ENCODE measurements at regions not wholly inside any gene's neighbourhood (a gene's known extent, or its start where the extent isn't known, plus 50 kb on each side); places are given as distances from the start of the nearest gene placed in this dataset.

DNA sequence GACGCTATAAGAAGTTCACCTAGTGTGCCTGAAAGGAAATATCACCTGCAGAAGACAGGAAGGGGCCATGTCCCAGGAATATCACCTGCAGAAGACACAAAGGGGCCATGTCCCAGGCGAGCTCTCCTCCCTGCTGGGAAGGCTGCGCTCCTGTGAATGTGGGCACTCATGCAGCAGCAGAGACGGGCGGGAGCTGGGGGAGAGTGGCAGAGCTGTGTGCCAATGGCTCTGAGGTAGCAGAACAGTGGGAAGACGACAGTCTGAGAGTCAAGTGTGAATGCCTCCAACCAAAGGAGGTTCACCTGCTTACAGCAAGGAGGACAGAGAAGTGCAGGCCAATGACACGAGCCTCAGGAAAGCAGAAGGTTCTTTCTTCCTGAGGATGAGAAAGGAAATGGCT, 117.9 kb upstream of the SALL3 start:
- DNase-seq (ENCODE audit: low read depth in 2 of 2), result no peak
- H3K27me3 ChIP-seq (ENCODE audit: control insufficient read depth, insufficient read depth, low read length), result no peaks in the 10 kb centered on the region
- H3K9me3 ChIP-seq (ENCODE audit: control insufficient read depth, insufficient read depth, low read depth, low read length), result no peaks in the 10 kb centered on the region

DNA sequence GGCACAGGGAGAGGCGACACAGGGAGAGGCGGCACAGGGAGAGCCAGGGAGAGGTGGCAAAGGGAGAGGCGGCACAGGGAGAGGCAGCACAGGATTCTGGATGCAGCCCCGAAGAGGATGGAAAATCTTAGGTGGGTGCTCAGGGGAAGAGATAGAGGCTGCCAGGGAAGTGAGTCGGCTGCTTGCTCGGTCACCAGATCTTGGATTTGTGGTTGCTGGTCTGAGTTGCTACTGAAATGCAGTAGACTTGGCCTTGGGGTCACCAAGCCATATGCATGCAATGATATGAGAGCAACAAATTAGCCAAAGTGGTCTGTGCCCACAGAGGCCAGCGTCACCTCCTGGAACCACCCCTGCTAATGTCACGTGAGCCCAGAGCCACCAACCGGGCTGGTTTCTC, 117.2 kb upstream of the SALL3 start:
- Histone ChIP-seq H3K9me3 (ENCODE audit: control insufficient read depth, insufficient read depth, low read depth, low read length) (no peaks in the 10 kb centered on the region), H3K4me3 (replicated peaks in 1 of 4; ENCODE audit: control extremely low read depth in 1 of 4, insufficient read depth in 1 of 4, low read depth in 3 of 4, low read length in 4 of 4) (no peak overlapping the region), H3K36me3 (ENCODE audit: control insufficient read depth, insufficient read depth, low read length) (no peaks in the 10 kb centered on the region), H3K27ac (ENCODE audit: insufficient read depth, low read length) (no peak overlapping the region), H3K79me2 (ENCODE audit: control insufficient read depth, insufficient read depth, low read length) (no peaks in the 10 kb centered on the region), H3K9ac (ENCODE audit: insufficient read depth, low read length) (no peak overlapping the region), H3K27me3 (ENCODE audit: control insufficient read depth, insufficient read depth, low read length) (no peaks in the 10 kb centered on the region), H4K20me1 (ENCODE audit: control insufficient read depth, extremely low read depth, insufficient read depth, low read length) (no peaks in the 10 kb centered on the region), H3K4me1 (ENCODE audit: control insufficient read depth, extremely low read depth, insufficient read depth, low read length) (no peaks in the 10 kb centered on the region), H3K4me2 (ENCODE audit: extremely low read depth, insufficient read depth, low read length) (no peak overlapping the region), H2AFZ (ENCODE audit: low read length) (no peak overlapping the region)
- no peak for DNase-seq (ENCODE audit: low read depth in 2 of 2)
- TF ChIP-seq, protein P1, sequence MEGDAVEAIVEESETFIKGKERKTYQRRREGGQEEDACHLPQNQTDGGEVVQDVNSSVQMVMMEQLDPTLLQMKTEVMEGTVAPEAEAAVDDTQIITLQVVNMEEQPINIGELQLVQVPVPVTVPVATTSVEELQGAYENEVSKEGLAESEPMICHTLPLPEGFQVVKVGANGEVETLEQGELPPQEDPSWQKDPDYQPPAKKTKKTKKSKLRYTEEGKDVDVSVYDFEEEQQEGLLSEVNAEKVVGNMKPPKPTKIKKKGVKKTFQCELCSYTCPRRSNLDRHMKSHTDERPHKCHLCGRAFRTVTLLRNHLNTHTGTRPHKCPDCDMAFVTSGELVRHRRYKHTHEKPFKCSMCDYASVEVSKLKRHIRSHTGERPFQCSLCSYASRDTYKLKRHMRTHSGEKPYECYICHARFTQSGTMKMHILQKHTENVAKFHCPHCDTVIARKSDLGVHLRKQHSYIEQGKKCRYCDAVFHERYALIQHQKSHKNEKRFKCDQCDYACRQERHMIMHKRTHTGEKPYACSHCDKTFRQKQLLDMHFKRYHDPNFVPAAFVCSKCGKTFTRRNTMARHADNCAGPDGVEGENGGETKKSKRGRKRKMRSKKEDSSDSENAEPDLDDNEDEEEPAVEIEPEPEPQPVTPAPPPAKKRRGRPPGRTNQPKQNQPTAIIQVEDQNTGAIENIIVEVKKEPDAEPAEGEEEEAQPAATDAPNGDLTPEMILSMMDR (conservative IDR thresholded peaks at IDR 0.05 in 1 of 2, IDR thresholded peaks at IDR 0.05 in 1 of 2; ENCODE audit: low read depth in 1 of 2, low read length in 2 of 2), result no peak
- TF ChIP-seq EZH2 (IDR thresholded peaks at IDR 0.05; ENCODE audit: low read length, missing control alignments), result no peak

More for the DNA sequence above, 117.9 kb upstream of the SALL3 start:
- Histone ChIP-seq H4K20me1 (ENCODE audit: control insufficient read depth, extremely low read depth, insufficient read depth, low read length) (no peaks in the 10 kb centered on the region), H3K27ac (ENCODE audit: insufficient read depth, low read length) (no peak overlapping the region), H3K36me3 (ENCODE audit: control insufficient read depth, insufficient read depth, low read length) (no peaks in the 10 kb centered on the region), H3K4me1 (ENCODE audit: control insufficient read depth, extremely low read depth, insufficient read depth, low read length) (no peaks in the 10 kb centered on the region), H3K79me2 (ENCODE audit: control insufficient read depth, insufficient read depth, low read length) (no peaks in the 10 kb centered on the region), H3K4me3 (replicated peaks in 1 of 4; ENCODE audit: control extremely low read depth in 1 of 4, insufficient read depth in 1 of 4, low read depth in 3 of 4, low read length in 4 of 4) (no peak overlapping the region), H3K9ac (ENCODE audit: insufficient read depth, low read length) (no peak overlapping the region), H2AFZ (ENCODE audit: low read length) (no peak overlapping the region), H3K4me2 (ENCODE audit: extremely low read depth, insufficient read depth, low read length) (no peak overlapping the region)
- TF ChIP-seq, protein P1 (conservative IDR thresholded peaks at IDR 0.05 in 1 of 2, IDR thresholded peaks at IDR 0.05 in 1 of 2; ENCODE audit: low read depth in 1 of 2, low read length in 2 of 2), result no peak
- TF ChIP-seq EZH2 (IDR thresholded peaks at IDR 0.05; ENCODE audit: low read length, missing control alignments), result no peak

DNA sequence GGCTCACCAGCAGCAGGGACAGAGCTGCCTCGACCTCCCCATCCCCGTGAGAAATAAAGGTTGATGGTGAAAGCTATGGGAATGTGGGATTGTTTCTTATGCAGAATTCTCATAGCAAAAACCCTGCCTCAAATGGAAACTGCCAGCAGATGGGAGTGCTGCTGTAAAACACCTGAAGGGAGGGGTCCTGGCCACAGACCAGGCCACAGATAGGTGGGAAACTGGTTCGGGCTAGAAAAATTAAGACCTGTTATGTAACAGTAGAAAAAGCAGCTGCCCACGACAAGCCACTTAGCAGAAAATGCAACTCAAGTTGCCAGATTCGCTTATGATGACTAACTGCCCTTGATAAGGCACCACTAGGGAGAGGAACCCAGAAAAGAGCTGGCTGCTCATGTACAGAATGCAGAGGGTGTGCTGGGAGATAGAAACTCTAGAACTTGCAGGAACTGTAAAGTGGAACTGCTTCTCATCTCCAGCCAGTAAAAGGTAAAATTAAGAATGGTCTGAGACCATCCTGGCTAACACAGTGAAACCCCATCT, 114.5 kb upstream of the SALL3 start:
- DNase-seq (ENCODE audit: low read depth in 2 of 2), result no peak
- Histone ChIP-seq H3K27ac (ENCODE audit: insufficient read depth, low read length) (no peak overlapping the region), H3K27me3 (ENCODE audit: control insufficient read depth, insufficient read depth, low read length) (no peaks in the 10 kb centered on the region), H3K4me1 (ENCODE audit: control insufficient read depth, extremely low read depth, insufficient read depth, low read length) (no peaks in the 10 kb centered on the region), H3K36me3 (ENCODE audit: control insufficient read depth, insufficient read depth, low read length) (no peaks in the 10 kb centered on the region), H3K9me3 (ENCODE audit: control insufficient read depth, insufficient read depth, low read depth, low read length) (no peaks in the 10 kb centered on the region), H3K9ac (ENCODE audit: insufficient read depth, low read length) (no peak overlapping the region), H2AFZ (ENCODE audit: low read length) (no peak overlapping the region), H3K4me3 (replicated peaks in 1 of 4; ENCODE audit: control extremely low read depth in 1 of 4, insufficient read depth in 1 of 4, low read depth in 3 of 4, low read length in 4 of 4) (no peak overlapping the region), H3K4me2 (ENCODE audit: extremely low read depth, insufficient read depth, low read length) (no peak overlapping the region), H3K79me2 (ENCODE audit: control insufficient read depth, insufficient read depth, low read length) (no peaks in the 10 kb centered on the region), H4K20me1 (ENCODE audit: control insufficient read depth, extremely low read depth, insufficient read depth, low read length) (no peaks in the 10 kb centered on the region)
- TF ChIP-seq EZH2 (IDR thresholded peaks at IDR 0.05; ENCODE audit: low read length, missing control alignments), result no peak
- TF ChIP-seq, protein P1 (conservative IDR thresholded peaks at IDR 0.05 in 1 of 2, IDR thresholded peaks at IDR 0.05 in 1 of 2; ENCODE audit: low read depth in 1 of 2, low read length in 2 of 2), result no peak

All from fibroblast of lung (primary cell).